ENCODE measurements at regions not wholly inside any gene's neighbourhood (a gene's known extent, or its start where the extent isn't known, plus 50 kb on each side); places are given as distances from the start of the nearest gene placed in this dataset.

GRCh38 chr15:70242951-70243685 is 145.4 kb upstream of the TLE3 start:
- intact Hi-C loops (cut with DNase I) = no loop called here
- H3K4me3 ChIP-seq = no peak overlapping the region
- H3K27ac ChIP-seq = no peak overlapping the region
- no peaks in the 10 kb centered on the region for H3K36me3 ChIP-seq
- H3K4me1 ChIP-seq = peaks cover 6% of the 10 kb centered on the region
- DNase-seq = no peak
- TF ChIP-seq CTCF (IDR thresholded peaks at IDR 0.05) = no peak
- no peaks in the 10 kb centered on the region for H3K27me3 ChIP-seq (ENCODE audit: low read depth)
- ATAC-seq = no peak
- no peaks in the 10 kb centered on the region for H3K9me3 ChIP-seq

- Histone ChIP-seq H3K9me3 (no peaks in the 10 kb centered on the region), H3K4me3 (no peak overlapping the region), H3K27me3 (ENCODE audit: low read depth) (no peaks in the 10 kb centered on the region), H3K4me1 (peaks cover 6% of the 10 kb centered on the region), H3K36me3 (no peaks in the 10 kb centered on the region), H3K27ac (no peak overlapping the region)
- no peak for ATAC-seq
- DNase-seq = no peak
- TF ChIP-seq CTCF (IDR thresholded peaks at IDR 0.05) = no peak
- intact Hi-C loops (cut with DNase I) = no loop called here
Observed at GRCh38 chr15:70241561-70242320, 144.0 kb upstream of the TLE3 start.

- no peak for ATAC-seq
- intact Hi-C loops (cut with DNase I) = no loop called here
- no peaks in the 10 kb centered on the region for H3K36me3 ChIP-seq
Observed at GRCh38 chr15:70240820-70241430, 143.2 kb upstream of the TLE3 start.

GRCh38 chr15:70240082-70240481 is 142.4 kb upstream of the TLE3 start:
- DNase-seq = no peak
- H3K27ac ChIP-seq = no peak overlapping the region
- no peaks in the 10 kb centered on the region for H3K27me3 ChIP-seq (ENCODE audit: low read depth)
- H3K4me1 ChIP-seq = no peaks in the 10 kb centered on the region
- no peak overlapping the region for H3K4me3 ChIP-seq
- no peak for TF ChIP-seq CTCF (IDR thresholded peaks at IDR 0.05)
- no peaks in the 10 kb centered on the region for H3K9me3 ChIP-seq
- intact Hi-C loops (cut with DNase I) = no loop called here
- H3K36me3 ChIP-seq = no peaks in the 10 kb centered on the region
- ATAC-seq = no peak

More at GRCh38 chr15:70240820-70241430, 143.2 kb upstream of the TLE3 start:
- no peak overlapping the region for H3K27ac ChIP-seq
- no peaks in the 10 kb centered on the region for H3K27me3 ChIP-seq (ENCODE audit: low read depth)
- no peak for DNase-seq
- no peaks in the 10 kb centered on the region for H3K4me1 ChIP-seq
- H3K9me3 ChIP-seq = no peaks in the 10 kb centered on the region
- TF ChIP-seq CTCF (IDR thresholded peaks at IDR 0.05) = no peak
- no peak overlapping the region for H3K4me3 ChIP-seq

- TF ChIP-seq CTCF (IDR thresholded peaks at IDR 0.05) = no peak
- H3K36me3 ChIP-seq = no peaks in the 10 kb centered on the region
- H3K4me1 ChIP-seq = no peaks in the 10 kb centered on the region
- no peaks in the 10 kb centered on the region for H3K27me3 ChIP-seq (ENCODE audit: low read depth)
- intact Hi-C loops (cut with DNase I) = no loop called here
- H3K9me3 ChIP-seq = no peaks in the 10 kb centered on the region
- no peak overlapping the region for H3K27ac ChIP-seq
- ATAC-seq = no peak
- no peak overlapping the region for H3K4me3 ChIP-seq
- DNase-seq = no peak
Observed at GRCh38 chr15:70238917-70239316, 141.2 kb upstream of the TLE3 start.

Data from lower lobe of right lung (tissue), 2 donors.